K562 (cell line): ENCODE measurements at regions not wholly inside any gene's neighbourhood (a gene's known extent, or its start where the extent isn't known, plus 50 kb on each side); places are given as distances from the start of the nearest gene placed in this dataset.

Source experiments
- GABPB2 ChIP-seq: fragments of 250-450 bp; sonication (Bioruptor Pico); conservative IDR thresholded peaks from 2 replicates; pipeline ENCODE4 v1.5.1; 2021; ENCODE audit warnings: mild to moderate bottlenecking
- HMG20B ChIP-seq: fragments of 250-450 bp; sonication (Bioruptor Pico); IDR thresholded peaks from 2 replicates; pipeline ENCODE4 v1.5.0; 2021; ENCODE audit warnings: mild to moderate bottlenecking
- HNRNPK ChIP-seq: fragments of 200-400 bp; formaldehyde crosslinking; IDR thresholded peaks from one replicate; pipeline ENCODE4 v1.6.1; 2018; ENCODE audit warnings: mild to moderate bottlenecking, low read depth, low read length; ENCODE audit not compliant: poor library complexity, severe bottlenecking
- PCBP1 ChIP-seq: fragments of 200-400 bp; formaldehyde crosslinking; IDR thresholded peaks from 2 replicates; pipeline ENCODE4 v1.6.1; 2018; ENCODE audit warnings: mild to moderate bottlenecking, low read depth, low read length; ENCODE audit not compliant: poor library complexity, severe bottlenecking
- POLR2A ChIP-seq: fragments of 450-650 bp; conservative IDR thresholded peaks from 2 replicates; pipeline ENCODE4 v1.6.1; 2016
- ZNF408 ChIP-seq: fragments of 250-450 bp; sonication (Bioruptor Pico); IDR thresholded peaks from 2 replicates; pipeline ENCODE4 v1.4.0; 2020; ENCODE audit warnings: low read depth, mild to moderate bottlenecking, moderate library complexity
- TF ChIP-seq, protein P1 (sequence below), 3 experiments: IDR thresholded peaks in 2 of 3; conservative IDR thresholded peaks in 1 of 3; 2 replicates each; pipeline ENCODE4 v1.5.1; 2011 to 2012; ENCODE audit warnings: low read length in 3 of 3, mild to moderate bottlenecking in 3 of 3, control low read depth in 2 of 3, improper control_type of control experiment in 1 of 3, inconsistent platforms in 1 of 3, low read depth in 1 of 3, mixed read lengths in 1 of 3, moderate library complexity in 1 of 3; ENCODE audit not compliant: insufficient read depth in 2 of 3
- TF ChIP-seq, protein P2 (sequence below): fragments of 200-400 bp; formaldehyde crosslinking; IDR thresholded peaks from 2 replicates; pipeline ENCODE4 v1.6.1; 2017; ENCODE audit warnings: mild to moderate bottlenecking, low read depth, low read length, moderate library complexity

DNA sequence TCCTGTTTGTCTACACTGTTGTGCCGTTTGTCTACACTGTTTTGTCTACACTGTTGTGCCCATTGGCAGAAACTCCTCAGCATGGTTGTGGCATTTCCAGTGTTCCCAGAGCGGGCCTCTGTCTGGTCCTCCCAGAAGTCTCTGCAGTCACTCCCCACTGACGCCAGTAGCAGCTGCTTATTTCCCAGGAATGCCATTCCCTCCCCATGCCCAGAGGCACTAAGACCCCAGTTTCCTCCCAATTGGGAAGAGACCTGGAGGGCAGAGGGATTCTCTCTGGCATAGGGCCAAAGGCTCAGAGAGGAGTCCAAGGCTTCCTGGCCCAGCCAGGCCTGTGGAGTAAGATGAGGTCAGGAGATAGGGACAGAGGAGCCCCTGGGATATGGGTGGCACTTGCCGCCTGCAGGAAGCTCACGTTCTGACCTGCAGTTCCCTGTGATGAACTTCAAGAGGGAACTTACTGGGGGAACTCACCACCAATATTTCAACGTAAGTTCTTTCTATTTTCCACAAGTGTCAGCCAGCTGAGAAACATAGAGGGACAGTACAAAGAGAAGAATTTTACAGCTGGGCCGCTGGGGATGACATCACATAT is 69.1 kb downstream of the TNFAIP2 start:
- TF ChIP-seq, protein P1, sequence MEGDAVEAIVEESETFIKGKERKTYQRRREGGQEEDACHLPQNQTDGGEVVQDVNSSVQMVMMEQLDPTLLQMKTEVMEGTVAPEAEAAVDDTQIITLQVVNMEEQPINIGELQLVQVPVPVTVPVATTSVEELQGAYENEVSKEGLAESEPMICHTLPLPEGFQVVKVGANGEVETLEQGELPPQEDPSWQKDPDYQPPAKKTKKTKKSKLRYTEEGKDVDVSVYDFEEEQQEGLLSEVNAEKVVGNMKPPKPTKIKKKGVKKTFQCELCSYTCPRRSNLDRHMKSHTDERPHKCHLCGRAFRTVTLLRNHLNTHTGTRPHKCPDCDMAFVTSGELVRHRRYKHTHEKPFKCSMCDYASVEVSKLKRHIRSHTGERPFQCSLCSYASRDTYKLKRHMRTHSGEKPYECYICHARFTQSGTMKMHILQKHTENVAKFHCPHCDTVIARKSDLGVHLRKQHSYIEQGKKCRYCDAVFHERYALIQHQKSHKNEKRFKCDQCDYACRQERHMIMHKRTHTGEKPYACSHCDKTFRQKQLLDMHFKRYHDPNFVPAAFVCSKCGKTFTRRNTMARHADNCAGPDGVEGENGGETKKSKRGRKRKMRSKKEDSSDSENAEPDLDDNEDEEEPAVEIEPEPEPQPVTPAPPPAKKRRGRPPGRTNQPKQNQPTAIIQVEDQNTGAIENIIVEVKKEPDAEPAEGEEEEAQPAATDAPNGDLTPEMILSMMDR (IDR thresholded peaks at IDR 0.05 in 2 of 3, conservative IDR thresholded peaks at IDR 0.05 in 1 of 3; ENCODE audit: insufficient read depth in 2 of 3, low read depth in 1 of 3, low read length in 3 of 3), result no peak
- no peak for TF ChIP-seq ZNF408 (CRISPR knock-in tag)
- TF ChIP-seq GABPB2 (CRISPR knock-in tag), result no peak
- TF ChIP-seq POLR2A, result no peak
- TF ChIP-seq PCBP1, result no peak
- TF ChIP-seq, protein P2, sequence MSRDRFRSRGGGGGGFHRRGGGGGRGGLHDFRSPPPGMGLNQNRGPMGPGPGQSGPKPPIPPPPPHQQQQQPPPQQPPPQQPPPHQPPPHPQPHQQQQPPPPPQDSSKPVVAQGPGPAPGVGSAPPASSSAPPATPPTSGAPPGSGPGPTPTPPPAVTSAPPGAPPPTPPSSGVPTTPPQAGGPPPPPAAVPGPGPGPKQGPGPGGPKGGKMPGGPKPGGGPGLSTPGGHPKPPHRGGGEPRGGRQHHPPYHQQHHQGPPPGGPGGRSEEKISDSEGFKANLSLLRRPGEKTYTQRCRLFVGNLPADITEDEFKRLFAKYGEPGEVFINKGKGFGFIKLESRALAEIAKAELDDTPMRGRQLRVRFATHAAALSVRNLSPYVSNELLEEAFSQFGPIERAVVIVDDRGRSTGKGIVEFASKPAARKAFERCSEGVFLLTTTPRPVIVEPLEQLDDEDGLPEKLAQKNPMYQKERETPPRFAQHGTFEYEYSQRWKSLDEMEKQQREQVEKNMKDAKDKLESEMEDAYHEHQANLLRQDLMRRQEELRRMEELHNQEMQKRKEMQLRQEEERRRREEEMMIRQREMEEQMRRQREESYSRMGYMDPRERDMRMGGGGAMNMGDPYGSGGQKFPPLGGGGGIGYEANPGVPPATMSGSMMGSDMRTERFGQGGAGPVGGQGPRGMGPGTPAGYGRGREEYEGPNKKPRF, result no peak
- TF ChIP-seq HNRNPK, result no peak
- TF ChIP-seq HMG20B (CRISPR knock-in tag), result no peak
